HepG2 (cell line): ENCODE measurements at regions not wholly inside any gene's neighbourhood (a gene's known extent, or its start where the extent isn't known, plus 50 kb on each side); places are given as distances from the start of the nearest gene placed in this dataset.

Source experiments
- ATAC-seq: fragments of 200-7000 bp; cut with Tn5 transposase; 3 replicates; pipeline ENCODE4 v1.9.1; 2020; ENCODE audit warnings: mild to moderate bottlenecking, moderate library complexity
- BruUV-seq: library from RNA; stranded (reverse); fragments of 400-500 nt; replicated peaks from 2 replicates; lab custom pipeline; 2021; lab: Mats Ljungman, UMichigan
- CTCF ChIA-PET: fragments of 300-600 bp; formaldehyde crosslinking; extraction: SDS; loops from one replicate; lab custom pipeline; 2021; ENCODE audit warnings: low total read pairs, inconsistent platforms, low intra/inter-chr PET ratio; lab: Yijun Ruan, JAX
- POLR2A ChIA-PET: fragments of 350-600 bp; sonication (Branson Sonifier 250); formaldehyde crosslinking; loops from one replicate; lab custom pipeline; 2020; ENCODE audit warnings: antibody characterized with exemption, inconsistent platforms; lab: Yijun Ruan, JAX
- DNase-seq: peaks from one replicate; pipeline ENCODE4 v3.0.0-alpha.2; 2015; ENCODE audit warnings: low spot score
- FAIRE-seq: peaks from 3 replicates; lab custom pipeline; 2011; peaks lifted over from hg19 to GRCh38; lab: Jason Lieb, UNC
- H2AFZ ChIP-seq: one replicate; pipeline ENCODE4 v1.6.1; 2011; ENCODE audit warnings: low read length, inconsistent platforms
- H3K27ac ChIP-seq: fragments of 300-600 bp; 3 replicates; pipeline ENCODE4 v1.8.0; 2011; ENCODE audit warnings: mixed run types, mild to moderate bottlenecking, mixed read lengths, low read length, inconsistent platforms; ENCODE audit not compliant: insufficient read depth; ENCODE audit errors: extremely low read length
- H3K27me3 ChIP-seq, 2 experiments: fragments of 200-600 bp in 1 of 2; 2 replicates in 1 of 2; 3 replicates in 1 of 2; pipeline versions ENCODE4 v1.6.0 to v1.8.0; 2011; ENCODE audit warnings: low read length in 2 of 2, mild to moderate bottlenecking in 2 of 2, moderate library complexity in 2 of 2, inconsistent platforms in 1 of 2; ENCODE audit not compliant: insufficient read depth in 2 of 2, control insufficient read depth in 1 of 2
- H3K36me3 ChIP-seq, 2 experiments: fragments of 200-600 bp in 1 of 2; replicated peaks in 1 of 2; 2 replicates in 1 of 2; 3 replicates in 1 of 2; pipeline versions ENCODE4 v1.5.1 to v1.8.0; 2011; ENCODE audit warnings: low read length in 2 of 2, inconsistent platforms in 1 of 2; ENCODE audit not compliant: insufficient read depth in 2 of 2, control insufficient read depth in 1 of 2
- H3K4me1 ChIP-seq: 2 replicates; pipeline ENCODE4 v1.5.1; 2012; ENCODE audit warnings: low read length, inconsistent platforms; ENCODE audit not compliant: insufficient read depth
- H3K4me2 ChIP-seq: 2 replicates; pipeline ENCODE4 v1.6.0; 2011; ENCODE audit warnings: low read depth, low read length, inconsistent platforms
- H3K4me3 ChIP-seq, 3 experiments: fragments of 200-600 bp in 1 of 3; sonication (generic), shearing (Covaris generic) in 1 of 3; replicated peaks in 1 of 3; 2 replicates each; pipeline ENCODE4 v1.5.1; 2011 to 2016; ENCODE audit warnings: low read length in 3 of 3, inconsistent platforms in 2 of 3, low read depth in 2 of 3, mild to moderate bottlenecking in 2 of 3, control low read depth in 1 of 3, mixed read lengths in 1 of 3; ENCODE audit not compliant: insufficient read depth in 1 of 3
- H3K79me2 ChIP-seq: one replicate; pipeline ENCODE4 v1.6.1; 2011; ENCODE audit warnings: low read length, inconsistent platforms; ENCODE audit not compliant: insufficient read depth
- H3K9ac ChIP-seq: 2 replicates; pipeline ENCODE4 v1.6.0; 2011; ENCODE audit warnings: mild to moderate bottlenecking, low read depth, low read length, inconsistent platforms; ENCODE audit not compliant: insufficient read depth
- H3K9me3 ChIP-seq: 2 replicates; pipeline ENCODE4 v1.5.1; 2012; ENCODE audit warnings: mild to moderate bottlenecking, low read length
- H4K20me1 ChIP-seq: 2 replicates; pipeline ENCODE4 v1.6.0; 2011; ENCODE audit warnings: inconsistent platforms, mild to moderate bottlenecking, low read length, moderate library complexity; ENCODE audit not compliant: insufficient read depth
- ARNT2 ChIP-seq: sonication (generic); formaldehyde crosslinking; IDR thresholded peaks from 2 replicates; pipeline ENCODE4 v1.8.0; 2022; ENCODE audit warnings: mild to moderate bottlenecking, low read depth, missing genetic modification reagents, moderate library complexity
- ATRX ChIP-seq: sonication (generic); formaldehyde crosslinking; IDR thresholded peaks from 2 replicates; pipeline ENCODE4 v1.4.0; 2020; ENCODE audit warnings: missing genetic modification reagents, borderline replicate concordance
- FOXJ3 ChIP-seq: sonication (generic); formaldehyde crosslinking; IDR thresholded peaks from 2 replicates; pipeline ENCODE4 v1.4.0; 2020; ENCODE audit warnings: missing genetic modification reagents, mild to moderate bottlenecking, borderline replicate concordance
- HCFC1 ChIP-seq: fragments of 150-350 bp; IDR thresholded peaks from 2 replicates; pipeline ENCODE4 v1.6.1; 2014; ENCODE audit warnings: low read depth, low read length
- HMG20B ChIP-seq: conservative IDR thresholded peaks from 2 replicates; pipeline ENCODE4 v1.6.1; 2016; ENCODE audit warnings: missing genetic modification reagents, missing compliant biosample characterization
- HMGA1 ChIP-seq: sonication (generic); formaldehyde crosslinking; conservative IDR thresholded peaks from 2 replicates; pipeline ENCODE4 v1.4.0; 2020; ENCODE audit warnings: missing genetic modification reagents
- HNF4A ChIP-seq: sonication (generic); formaldehyde crosslinking; IDR thresholded peaks from 2 replicates; pipeline ENCODE4 v1.4.0; 2020; ENCODE audit warnings: missing genetic modification reagents
- PHB2 ChIP-seq: fragments of 450-650 bp; IDR thresholded peaks from 2 replicates; pipeline ENCODE4 v1.6.1; 2018; ENCODE audit not compliant: partially characterized antibody
- SAP130 ChIP-seq: IDR thresholded peaks from 2 replicates; pipeline ENCODE4 v1.6.1; 2016; ENCODE audit warnings: low read depth
- ZBTB40 ChIP-seq, 2 experiments: fragments of 450-650 bp in 1 of 2; sonication (generic) in 1 of 2; formaldehyde crosslinking in 1 of 2; IDR thresholded peaks; 2 replicates each; pipeline versions ENCODE4 v1.6.1 to v1.8.0; 2016 to 2022; ENCODE audit warnings: antibody characterized with exemption in 1 of 2, mild to moderate bottlenecking in 1 of 2, missing genetic modification reagents in 1 of 2
- WGBS: methylation state at CpG from one replicate; pipeline ENCODE4 v1.1.6; 2017; ENCODE audit warnings: low lambda C conversion rate; 5-methylcytosine and 5-hydroxymethylcytosine counted together
- in situ Hi-C: cut with HindIII; loops from 2 replicates; pipeline ENCODE4 v1.10.0; 2017; ENCODE audit warnings: low pct_unique_long_range_greater_than_20kb; ENCODE audit not compliant: extremely low pct_ligation_motif_present
- intact Hi-C: fragments of 100-400 bp; cut with micrococcal nuclease; formaldehyde crosslinking; loops from one replicate; pipeline ENCODE4 v1.10.0; 2022; ENCODE audit not compliant: unreplicated experiment

DNA sequence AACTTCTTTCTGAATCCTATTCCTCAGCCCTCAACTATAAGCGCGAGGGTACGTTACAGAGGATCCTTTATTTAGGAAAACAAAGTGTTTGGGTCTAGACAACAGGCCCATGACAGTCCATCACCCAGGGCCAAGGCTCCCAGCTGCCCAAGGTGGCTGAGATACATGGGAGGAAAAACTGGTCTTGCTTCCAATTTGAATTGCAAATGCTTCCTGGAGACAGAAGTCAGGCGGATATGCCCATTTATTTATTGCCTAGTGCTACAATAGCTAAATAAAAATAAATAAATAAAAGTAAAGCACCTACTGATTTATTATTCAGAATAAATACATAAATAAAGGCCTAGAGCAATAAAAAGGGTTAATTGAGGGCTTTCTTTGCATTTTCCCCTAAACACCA, 248.7 kb downstream of the DHX15 start:
- Histone ChIP-seq H2AFZ (no peak overlapping the region), H3K4me1 (no peaks in the 10 kb centered on the region), H3K4me2 (no peak overlapping the region), H3K36me3 (no peaks in the 10 kb centered on the region), H3K9me3 (no peaks in the 10 kb centered on the region), H3K79me2 (no peaks in the 10 kb centered on the region), H4K20me1 (no peaks in the 10 kb centered on the region), H3K27ac (no peak overlapping the region), H3K27me3 (no peaks in the 10 kb centered on the region), H3K4me3 (no peak overlapping the region), H3K9ac (no peak overlapping the region)
- in situ Hi-C loops: no loop called here
- DNase-seq (no peak), FAIRE-seq (no peak), ATAC-seq (no peak)
- no peak for TF ChIP-seq FOXJ3 (CRISPR knock-in tag)
- no peak for TF ChIP-seq ARNT2
- TF ChIP-seq HNF4A (CRISPR knock-in tag): no peak
- ChIA-PET POLR2A (no interaction called here), CTCF (no interaction called here)
- intact Hi-C loops: no loop called here
- WGBS: 51% methylated on average over 4 of the region's 4 CpGs
- no TSS peak for BruUV-seq

DNA sequence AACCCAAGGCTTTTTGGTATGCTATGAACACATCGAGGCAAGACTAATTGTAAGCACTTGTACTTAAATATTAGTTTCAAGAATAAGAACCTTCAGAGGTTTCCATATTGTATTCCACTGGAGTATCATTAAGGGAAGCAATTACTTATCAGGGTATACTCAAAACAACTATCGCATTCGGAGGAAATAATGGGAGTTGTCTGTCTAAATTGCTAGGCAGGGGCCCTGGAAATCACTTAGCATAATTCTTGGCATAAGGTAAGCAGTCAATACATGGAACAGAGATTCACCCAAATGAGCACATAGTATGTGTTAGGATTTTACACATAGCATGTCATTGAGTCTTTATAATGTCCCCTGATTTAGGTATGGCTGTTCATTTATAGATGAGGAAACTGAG, 249.4 kb downstream of the DHX15 start:
- 28% methylated on average over 3 of the region's 3 CpGs for WGBS
- TF ChIP-seq ATRX (CRISPR knock-in tag) (no peak), HCFC1 (no peak), HMGA1 (no peak), ZBTB40 (IDR thresholded peaks at IDR 0.05) (no peak), ZBTB40 (CRISPR knock-in tag; IDR thresholded peaks at IDR 0.05) (no peak), SAP130 (CRISPR knock-in tag) (no peak), PHB2 (no peak), HMG20B (CRISPR knock-in tag) (no peak)

More for the DNA sequence above, 249.4 kb downstream of the DHX15 start:
- ATAC-seq (no peak), DNase-seq (no peak), FAIRE-seq (no peak)
- intact Hi-C loops: no loop called here
- H3K4me3 ChIP-seq: no peak overlapping the region
- CTCF ChIA-PET: no interaction called here
- H3K4me2 ChIP-seq: no peak overlapping the region
- no peaks in the 10 kb centered on the region for H3K36me3 ChIP-seq
- no peaks in the 10 kb centered on the region for H3K4me1 ChIP-seq
- no peak overlapping the region for H3K27ac ChIP-seq
- POLR2A ChIA-PET: no interaction called here
- no peaks in the 10 kb centered on the region for H3K27me3 ChIP-seq
- in situ Hi-C loops: no loop called here
- H2AFZ ChIP-seq: no peak overlapping the region
- BruUV-seq: no TSS peak
- H3K9ac ChIP-seq: no peak overlapping the region
- no peaks in the 10 kb centered on the region for H3K79me2 ChIP-seq
- no peaks in the 10 kb centered on the region for H4K20me1 ChIP-seq
- no peaks in the 10 kb centered on the region for H3K9me3 ChIP-seq
